A549 (cell line): ENCODE measurements at regions not wholly inside any gene's neighbourhood (a gene's known extent, or its start where the extent isn't known, plus 50 kb on each side); places are given as distances from the start of the nearest gene placed in this dataset.

Experiments used
- CBX8 ChIP-seq: fragments of 200-600 bp; sonication (generic); IDR thresholded peaks from 2 replicates; pipeline ENCODE4 v1.6.1; 2016
- CEBPB ChIP-seq, 2 experiments: fragments of >200 bp in 1 of 2; sonication (Bioruptor Twin) in 1 of 2; formaldehyde crosslinking in 1 of 2; IDR thresholded peaks; 2 replicates each; pipeline ENCODE4 v1.6.1; 2012 to 2016
- CHD4 ChIP-seq: fragments of 200-600 bp; sonication (generic); IDR thresholded peaks from 2 replicates; pipeline ENCODE4 v1.6.1; 2016; ENCODE audit warnings: antibody characterized with exemption, mild to moderate bottlenecking, borderline replicate concordance
- EHMT2 ChIP-seq: fragments of 200-600 bp; sonication (generic); IDR thresholded peaks from 2 replicates; pipeline ENCODE4 v1.6.1; 2016; ENCODE audit warnings: antibody characterized with exemption, low read depth, mild to moderate bottlenecking, moderate library complexity
- EP300 ChIP-seq, 2 experiments: fragments of >200 bp; sonication (Bioruptor Twin); formaldehyde crosslinking; IDR thresholded peaks; 2 replicates in 1 of 2; 3 replicates in 1 of 2; pipeline ENCODE4 v1.6.1; 2016 to 2017
- KDM1A ChIP-seq: fragments of 200-600 bp; sonication (generic); IDR thresholded peaks from 2 replicates; pipeline ENCODE4 v1.6.1; 2016; ENCODE audit warnings: low read depth, mild to moderate bottlenecking
- KDM5A ChIP-seq: fragments of 200-600 bp; sonication (generic); IDR thresholded peaks from 2 replicates; pipeline ENCODE4 v1.6.1; 2016; ENCODE audit warnings: antibody characterized with exemption, mild to moderate bottlenecking
- POLR2A ChIP-seq: IDR thresholded peaks from 2 replicates; pipeline ENCODE4 v1.6.1; 2012; ENCODE audit warnings: mild to moderate bottlenecking, low read length
- RAD21 ChIP-seq, 2 experiments: fragments of >200 bp in 1 of 2; sonication (Bioruptor Twin) in 1 of 2; formaldehyde crosslinking in 1 of 2; IDR thresholded peaks in 1 of 2; conservative IDR thresholded peaks in 1 of 2; 2 replicates in 1 of 2; 3 replicates in 1 of 2; pipeline ENCODE4 v1.6.1; 2012 to 2018; ENCODE audit warnings: inconsistent platforms in 1 of 2
- REST ChIP-seq: fragments of 200-600 bp; sonication (generic); IDR thresholded peaks from 2 replicates; pipeline ENCODE4 v1.6.1; 2016; ENCODE audit warnings: antibody characterized with exemption, mild to moderate bottlenecking, moderate library complexity
- RFX5 ChIP-seq: fragments of 450-650 bp; IDR thresholded peaks from 2 replicates; pipeline ENCODE4 v1.7.1; 2014; ENCODE audit warnings: antibody characterized with exemption, mild to moderate bottlenecking, moderate library complexity
- SMC3 ChIP-seq: fragments of >200 bp; sonication (Bioruptor Twin); formaldehyde crosslinking; IDR thresholded peaks from 3 replicates; pipeline ENCODE4 v1.6.1; 2018; ENCODE audit warnings: inconsistent platforms
- TF ChIP-seq, protein P1 (sequence below): fragments of >200 bp; sonication (Bioruptor Twin); formaldehyde crosslinking; IDR thresholded peaks from 3 replicates; pipeline ENCODE4 v1.5.1; 2016
- TF ChIP-seq, protein P2 (sequence below): IDR thresholded peaks from 2 replicates; pipeline ENCODE4 v1.6.1; 2012

GRCh38 chr13:47519626-47520025 lies 481.4 kb downstream of the SUCLA2 start:
- TF ChIP-seq, protein P1, sequence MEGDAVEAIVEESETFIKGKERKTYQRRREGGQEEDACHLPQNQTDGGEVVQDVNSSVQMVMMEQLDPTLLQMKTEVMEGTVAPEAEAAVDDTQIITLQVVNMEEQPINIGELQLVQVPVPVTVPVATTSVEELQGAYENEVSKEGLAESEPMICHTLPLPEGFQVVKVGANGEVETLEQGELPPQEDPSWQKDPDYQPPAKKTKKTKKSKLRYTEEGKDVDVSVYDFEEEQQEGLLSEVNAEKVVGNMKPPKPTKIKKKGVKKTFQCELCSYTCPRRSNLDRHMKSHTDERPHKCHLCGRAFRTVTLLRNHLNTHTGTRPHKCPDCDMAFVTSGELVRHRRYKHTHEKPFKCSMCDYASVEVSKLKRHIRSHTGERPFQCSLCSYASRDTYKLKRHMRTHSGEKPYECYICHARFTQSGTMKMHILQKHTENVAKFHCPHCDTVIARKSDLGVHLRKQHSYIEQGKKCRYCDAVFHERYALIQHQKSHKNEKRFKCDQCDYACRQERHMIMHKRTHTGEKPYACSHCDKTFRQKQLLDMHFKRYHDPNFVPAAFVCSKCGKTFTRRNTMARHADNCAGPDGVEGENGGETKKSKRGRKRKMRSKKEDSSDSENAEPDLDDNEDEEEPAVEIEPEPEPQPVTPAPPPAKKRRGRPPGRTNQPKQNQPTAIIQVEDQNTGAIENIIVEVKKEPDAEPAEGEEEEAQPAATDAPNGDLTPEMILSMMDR: no peak
- TF ChIP-seq POLR2A (no peak), EHMT2 (no peak), RFX5 (no peak), EP300 (IDR thresholded peaks at IDR 0.05) (no peak), CHD4 (no peak), RAD21 (conservative IDR thresholded peaks at IDR 0.05 in 1 of 2, IDR thresholded peaks at IDR 0.05 in 1 of 2) (no peak), KDM1A (no peak), KDM5A (no peak), REST (no peak), SMC3 (no peak), CBX8 (no peak), CEBPB (IDR thresholded peaks at IDR 0.05) (no peak)
- TF ChIP-seq, protein P2, sequence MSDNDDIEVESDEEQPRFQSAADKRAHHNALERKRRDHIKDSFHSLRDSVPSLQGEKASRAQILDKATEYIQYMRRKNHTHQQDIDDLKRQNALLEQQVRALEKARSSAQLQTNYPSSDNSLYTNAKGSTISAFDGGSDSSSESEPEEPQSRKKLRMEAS: no peak
